ENCODE measurements at regions not wholly inside any gene's neighbourhood (a gene's known extent, or its start where the extent isn't known, plus 50 kb on each side); places are given as distances from the start of the nearest gene placed in this dataset.
"Not testable (repeated sequence)": the region's sequence is repeated elsewhere in the genome, so short reads cannot be mapped to it uniquely, and the experiment has no call there.

DNA sequence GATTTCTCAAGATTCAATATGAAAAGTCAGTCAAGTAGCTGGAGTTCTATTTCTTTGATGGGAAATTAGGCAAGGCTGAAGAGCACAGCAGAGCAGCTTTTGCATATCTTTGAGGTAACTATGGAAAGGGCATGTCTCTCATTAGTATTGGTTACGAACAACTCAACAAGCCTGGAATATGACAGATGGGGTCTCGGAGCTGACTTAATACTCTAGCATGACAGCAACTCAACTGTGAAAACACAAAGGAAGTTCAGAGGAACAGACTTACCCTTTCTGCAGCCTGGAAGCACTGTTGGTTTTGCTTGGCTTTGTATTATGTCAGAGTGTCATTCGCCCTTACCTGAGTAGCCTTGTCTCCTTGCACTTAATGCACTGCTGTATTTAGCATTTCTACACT lies 79.9 kb upstream of the AADAT start:
- Histone ChIP-seq H3K9me2 (ENCODE audit: insufficient read depth, low read length) (no peaks in the 10 kb centered on the region), H3K36me3 (ENCODE audit: insufficient read depth, low read length) (no peaks in the 10 kb centered on the region), H3K27ac (ENCODE audit: low read length) (no peak overlapping the region), H3K9me3 (ENCODE audit: low read length) (no peaks in the 10 kb centered on the region), H3F3A (ENCODE audit: insufficient read depth, low read length, poor library complexity, severe bottlenecking) (no peaks in the 10 kb centered on the region), H2AFZ (ENCODE audit: low read depth, low read length) (no peak overlapping the region), H3K27me3 (ENCODE audit: insufficient read depth, low read depth, low read length) (no peaks in the 10 kb centered on the region), H3K4me3 (ENCODE audit: low read length) (no peak overlapping the region), H3K4me2 (ENCODE audit: low read length) (no peak overlapping the region), H3K79me2 (replicated peaks; ENCODE audit: insufficient read depth, low read length) (no peaks in the 10 kb centered on the region), H3K9ac (ENCODE audit: low read length) (no peak overlapping the region), H4K20me1 (ENCODE audit: insufficient read depth) (no peaks in the 10 kb centered on the region)
- TF ChIP-seq MXI1 (conservative IDR thresholded peaks at IDR 0.05; ENCODE audit: poor library complexity, severe bottlenecking) (no peak), RAD21 (conservative IDR thresholded peaks at IDR 0.05) (no peak), POLR2AphosphoS5 (IDR thresholded peaks at IDR 0.05) (no peak), TAF1 (IDR thresholded peaks at IDR 0.05; ENCODE audit: low read depth) (no peak), EZH2 (IDR thresholded peaks at IDR 0.05; ENCODE audit: borderline replicate concordance, insufficient read depth, low read length, poor library complexity, severe bottlenecking) (no peak), EP300 (conservative IDR thresholded peaks at IDR 0.05; ENCODE audit: poor library complexity, severe bottlenecking) (no peak), SMC3 (conservative IDR thresholded peaks at IDR 0.05; ENCODE audit: poor library complexity) (no peak)
- TF ChIP-seq, protein P1, sequence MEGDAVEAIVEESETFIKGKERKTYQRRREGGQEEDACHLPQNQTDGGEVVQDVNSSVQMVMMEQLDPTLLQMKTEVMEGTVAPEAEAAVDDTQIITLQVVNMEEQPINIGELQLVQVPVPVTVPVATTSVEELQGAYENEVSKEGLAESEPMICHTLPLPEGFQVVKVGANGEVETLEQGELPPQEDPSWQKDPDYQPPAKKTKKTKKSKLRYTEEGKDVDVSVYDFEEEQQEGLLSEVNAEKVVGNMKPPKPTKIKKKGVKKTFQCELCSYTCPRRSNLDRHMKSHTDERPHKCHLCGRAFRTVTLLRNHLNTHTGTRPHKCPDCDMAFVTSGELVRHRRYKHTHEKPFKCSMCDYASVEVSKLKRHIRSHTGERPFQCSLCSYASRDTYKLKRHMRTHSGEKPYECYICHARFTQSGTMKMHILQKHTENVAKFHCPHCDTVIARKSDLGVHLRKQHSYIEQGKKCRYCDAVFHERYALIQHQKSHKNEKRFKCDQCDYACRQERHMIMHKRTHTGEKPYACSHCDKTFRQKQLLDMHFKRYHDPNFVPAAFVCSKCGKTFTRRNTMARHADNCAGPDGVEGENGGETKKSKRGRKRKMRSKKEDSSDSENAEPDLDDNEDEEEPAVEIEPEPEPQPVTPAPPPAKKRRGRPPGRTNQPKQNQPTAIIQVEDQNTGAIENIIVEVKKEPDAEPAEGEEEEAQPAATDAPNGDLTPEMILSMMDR (IDR thresholded peaks at IDR 0.05; ENCODE audit: poor library complexity, severe bottlenecking), result no peak
- TF ChIP-seq, protein P2, sequence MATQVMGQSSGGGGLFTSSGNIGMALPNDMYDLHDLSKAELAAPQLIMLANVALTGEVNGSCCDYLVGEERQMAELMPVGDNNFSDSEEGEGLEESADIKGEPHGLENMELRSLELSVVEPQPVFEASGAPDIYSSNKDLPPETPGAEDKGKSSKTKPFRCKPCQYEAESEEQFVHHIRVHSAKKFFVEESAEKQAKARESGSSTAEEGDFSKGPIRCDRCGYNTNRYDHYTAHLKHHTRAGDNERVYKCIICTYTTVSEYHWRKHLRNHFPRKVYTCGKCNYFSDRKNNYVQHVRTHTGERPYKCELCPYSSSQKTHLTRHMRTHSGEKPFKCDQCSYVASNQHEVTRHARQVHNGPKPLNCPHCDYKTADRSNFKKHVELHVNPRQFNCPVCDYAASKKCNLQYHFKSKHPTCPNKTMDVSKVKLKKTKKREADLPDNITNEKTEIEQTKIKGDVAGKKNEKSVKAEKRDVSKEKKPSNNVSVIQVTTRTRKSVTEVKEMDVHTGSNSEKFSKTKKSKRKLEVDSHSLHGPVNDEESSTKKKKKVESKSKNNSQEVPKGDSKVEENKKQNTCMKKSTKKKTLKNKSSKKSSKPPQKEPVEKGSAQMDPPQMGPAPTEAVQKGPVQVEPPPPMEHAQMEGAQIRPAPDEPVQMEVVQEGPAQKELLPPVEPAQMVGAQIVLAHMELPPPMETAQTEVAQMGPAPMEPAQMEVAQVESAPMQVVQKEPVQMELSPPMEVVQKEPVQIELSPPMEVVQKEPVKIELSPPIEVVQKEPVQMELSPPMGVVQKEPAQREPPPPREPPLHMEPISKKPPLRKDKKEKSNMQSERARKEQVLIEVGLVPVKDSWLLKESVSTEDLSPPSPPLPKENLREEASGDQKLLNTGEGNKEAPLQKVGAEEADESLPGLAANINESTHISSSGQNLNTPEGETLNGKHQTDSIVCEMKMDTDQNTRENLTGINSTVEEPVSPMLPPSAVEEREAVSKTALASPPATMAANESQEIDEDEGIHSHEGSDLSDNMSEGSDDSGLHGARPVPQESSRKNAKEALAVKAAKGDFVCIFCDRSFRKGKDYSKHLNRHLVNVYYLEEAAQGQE (IDR thresholded peaks at IDR 0.05; ENCODE audit: borderline replicate concordance), result no peak

DNA sequence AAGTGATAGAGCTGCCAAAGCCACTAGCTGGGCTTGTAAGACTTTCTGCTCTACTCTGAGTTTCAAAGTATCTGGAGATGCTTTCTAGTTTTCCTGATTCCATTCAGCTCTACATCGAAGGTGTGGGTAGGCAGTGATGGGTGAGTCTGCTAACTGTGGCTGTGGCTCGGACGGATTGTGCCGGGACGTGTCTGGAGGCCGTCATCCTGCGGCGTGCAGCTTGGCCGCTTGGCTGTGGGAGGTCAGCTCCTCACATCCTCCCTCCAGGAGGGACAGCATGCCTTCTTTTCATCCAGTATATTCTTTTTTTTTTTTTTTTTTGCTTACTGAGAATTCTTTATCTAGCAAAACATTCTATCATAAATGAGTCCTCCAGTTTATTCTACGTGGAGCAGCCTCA lies 77.9 kb upstream of the AADAT start:
- no peaks in the 10 kb centered on the region for H3K9me3 ChIP-seq (ENCODE audit: low read length)
- no peak overlapping the region for H3K27ac ChIP-seq (ENCODE audit: low read length)
- no peaks in the 10 kb centered on the region for H3F3A ChIP-seq (ENCODE audit: insufficient read depth, low read length, poor library complexity, severe bottlenecking)
- no peaks in the 10 kb centered on the region for H3K36me3 ChIP-seq (ENCODE audit: insufficient read depth, low read length)
- no peak overlapping the region for H3K9ac ChIP-seq (ENCODE audit: low read length)
- H3K4me3 ChIP-seq (ENCODE audit: low read length), result no peak overlapping the region
- no peaks in the 10 kb centered on the region for H3K9me2 ChIP-seq (ENCODE audit: insufficient read depth, low read length)
- H2AFZ ChIP-seq (ENCODE audit: low read depth, low read length), result no peak overlapping the region
- H3K79me2 ChIP-seq (replicated peaks; ENCODE audit: insufficient read depth, low read length), result no peaks in the 10 kb centered on the region
- H3K27me3 ChIP-seq (ENCODE audit: insufficient read depth, low read depth, low read length), result no peaks in the 10 kb centered on the region
- no peak overlapping the region for H3K4me2 ChIP-seq (ENCODE audit: low read length)
- H4K20me1 ChIP-seq (ENCODE audit: insufficient read depth), result no peaks in the 10 kb centered on the region
- TF ChIP-seq EP300 (conservative IDR thresholded peaks at IDR 0.05; ENCODE audit: poor library complexity, severe bottlenecking) (no peak), EZH2 (IDR thresholded peaks at IDR 0.05; ENCODE audit: borderline replicate concordance, insufficient read depth, low read length, poor library complexity, severe bottlenecking) (no peak), MXI1 (conservative IDR thresholded peaks at IDR 0.05; ENCODE audit: poor library complexity, severe bottlenecking) (no peak), SMC3 (conservative IDR thresholded peaks at IDR 0.05; ENCODE audit: poor library complexity) (no peak), POLR2AphosphoS5 (IDR thresholded peaks at IDR 0.05) (no peak), RAD21 (conservative IDR thresholded peaks at IDR 0.05) (no peak), TAF1 (IDR thresholded peaks at IDR 0.05; ENCODE audit: low read depth) (no peak)
- TF ChIP-seq, protein P2 (IDR thresholded peaks at IDR 0.05; ENCODE audit: borderline replicate concordance), result no peak
- TF ChIP-seq, protein P1 (IDR thresholded peaks at IDR 0.05; ENCODE audit: poor library complexity, severe bottlenecking), result no peak

GRCh38 chr4:170166193-170166592 lies 76.4 kb upstream of the AADAT start:
- H3K9me2 ChIP-seq (ENCODE audit: insufficient read depth, low read length); H3F3A ChIP-seq (ENCODE audit: insufficient read depth, low read length, poor library complexity, severe bottlenecking); H3K9ac ChIP-seq (ENCODE audit: low read length); H4K20me1 ChIP-seq (ENCODE audit: insufficient read depth); H3K27me3 ChIP-seq (ENCODE audit: insufficient read depth, low read depth, low read length); H3K36me3 ChIP-seq (ENCODE audit: insufficient read depth, low read length); H3K79me2 ChIP-seq (replicated peaks; ENCODE audit: insufficient read depth, low read length); H3K27ac ChIP-seq (ENCODE audit: low read length); H3K4me3 ChIP-seq (ENCODE audit: low read length); H3K4me2 ChIP-seq (ENCODE audit: low read length); H2AFZ ChIP-seq (ENCODE audit: low read depth, low read length); H3K9me3 ChIP-seq (ENCODE audit: low read length): not testable (repeated sequence)
